ENCODE measurements at regions not wholly inside any gene's neighbourhood (a gene's known extent, or its start where the extent isn't known, plus 50 kb on each side); places are given as distances from the start of the nearest gene placed in this dataset.

DNA sequence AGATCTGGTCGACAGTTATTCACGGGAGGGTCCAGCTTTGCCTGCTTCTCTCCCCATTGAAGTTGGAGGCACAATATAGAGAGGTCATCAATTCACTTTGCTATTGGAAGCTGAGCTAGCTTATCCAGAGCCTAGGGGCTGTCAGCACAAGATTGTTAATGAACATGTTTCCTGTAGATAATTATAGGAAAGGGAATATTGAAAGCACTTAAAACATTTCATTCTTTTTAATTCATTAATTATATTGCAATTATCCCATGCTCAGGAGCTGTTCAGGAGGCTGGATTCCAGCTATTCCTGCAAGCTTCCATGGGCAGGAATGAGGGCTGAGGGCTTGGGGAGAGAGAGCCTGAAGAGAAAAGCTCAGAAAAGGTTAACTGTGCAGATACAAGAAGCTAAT is 153.1 kb upstream of the BRINP1 start:
- intact Hi-C loops (cut with DNase I) = no loop called here
- no peak for DNase-seq
- no peaks in the 10 kb centered on the region for H3K4me1 ChIP-seq
- H3K27ac ChIP-seq = no peak overlapping the region
- H3K36me3 ChIP-seq = no peaks in the 10 kb centered on the region
- H3K4me3 ChIP-seq = no peak overlapping the region
- no peaks in the 10 kb centered on the region for H3K9me3 ChIP-seq
- TF ChIP-seq CTCF (IDR thresholded peaks at IDR 0.05) (no peak), POLR2A (IDR thresholded peaks at IDR 0.05) (no peak)
- H3K27me3 ChIP-seq = no peaks in the 10 kb centered on the region
- ATAC-seq = no peak
- 86% methylated on average over 2 of the region's 2 CpGs for WGBS (ENCODE audit: insufficient coverage, low coverage, low lambda C conversion rate, missing lambda C conversion rate)

DNA sequence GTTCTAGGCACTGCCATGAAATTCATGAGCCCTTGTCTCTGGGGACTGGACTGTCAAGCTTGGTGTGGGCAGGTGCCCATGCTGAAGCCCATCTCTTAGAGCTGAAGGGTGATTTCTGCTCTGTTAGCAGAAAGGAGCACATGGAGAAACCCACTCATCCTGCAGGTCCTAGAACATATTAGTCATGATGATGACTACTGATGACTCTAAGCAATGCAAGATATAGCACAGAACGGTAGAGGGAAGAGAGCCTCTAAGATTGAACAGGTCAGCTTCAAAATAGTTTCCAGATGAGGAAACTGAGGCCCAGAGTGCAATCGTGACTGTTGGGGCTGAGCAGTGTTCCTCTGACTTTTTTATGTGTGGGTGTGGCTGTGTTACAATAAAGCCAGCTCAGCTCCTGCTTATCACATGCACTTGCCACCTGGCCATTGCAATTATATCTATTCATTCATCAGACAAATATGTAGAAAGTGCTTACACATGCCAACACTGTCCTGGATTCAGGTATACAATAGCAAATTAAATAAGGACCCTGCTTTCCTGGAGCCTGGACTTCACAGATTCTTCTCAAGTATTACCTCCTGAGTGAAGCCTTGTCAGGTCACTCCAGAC is 140.2 kb upstream of the BRINP1 start:
- H3K27me3 ChIP-seq = no peaks in the 10 kb centered on the region
- H3K27ac ChIP-seq = no peak overlapping the region
- DNase-seq = no peak
- TF ChIP-seq POLR2A (IDR thresholded peaks at IDR 0.05) = no peak
- no peak for TF ChIP-seq CTCF (IDR thresholded peaks at IDR 0.05)
- intact Hi-C loops (cut with DNase I) = no loop called here
- H3K4me3 ChIP-seq = no peak overlapping the region
- H3K9me3 ChIP-seq = no peaks in the 10 kb centered on the region
- no peaks in the 10 kb centered on the region for H3K4me1 ChIP-seq
- WGBS (ENCODE audit: insufficient coverage, low coverage, low lambda C conversion rate, missing lambda C conversion rate) = 20% methylated on average over 1 of the region's 2 CpGs
- H3K36me3 ChIP-seq = no peaks in the 10 kb centered on the region
- ATAC-seq = no peak

- WGBS (ENCODE audit: insufficient coverage, low coverage, low lambda C conversion rate, missing lambda C conversion rate) = 60% methylated on average over 3 of the region's 3 CpGs
- Histone ChIP-seq H3K27me3 (no peaks in the 10 kb centered on the region), H3K4me3 (no peak overlapping the region), H3K27ac (no peak overlapping the region), H3K4me1 (no peaks in the 10 kb centered on the region), H3K36me3 (no peaks in the 10 kb centered on the region), H3K9me3 (no peaks in the 10 kb centered on the region)
- intact Hi-C loops (cut with DNase I) = no loop called here
- no peak for TF ChIP-seq CTCF (IDR thresholded peaks at IDR 0.05)
- no peak for TF ChIP-seq POLR2A (IDR thresholded peaks at IDR 0.05)
- ATAC-seq (no peak), DNase-seq (no peak)
These were observed 132.1 kb upstream of the BRINP1 start for GRCh38 chr9:119501374-119501773.

DNA sequence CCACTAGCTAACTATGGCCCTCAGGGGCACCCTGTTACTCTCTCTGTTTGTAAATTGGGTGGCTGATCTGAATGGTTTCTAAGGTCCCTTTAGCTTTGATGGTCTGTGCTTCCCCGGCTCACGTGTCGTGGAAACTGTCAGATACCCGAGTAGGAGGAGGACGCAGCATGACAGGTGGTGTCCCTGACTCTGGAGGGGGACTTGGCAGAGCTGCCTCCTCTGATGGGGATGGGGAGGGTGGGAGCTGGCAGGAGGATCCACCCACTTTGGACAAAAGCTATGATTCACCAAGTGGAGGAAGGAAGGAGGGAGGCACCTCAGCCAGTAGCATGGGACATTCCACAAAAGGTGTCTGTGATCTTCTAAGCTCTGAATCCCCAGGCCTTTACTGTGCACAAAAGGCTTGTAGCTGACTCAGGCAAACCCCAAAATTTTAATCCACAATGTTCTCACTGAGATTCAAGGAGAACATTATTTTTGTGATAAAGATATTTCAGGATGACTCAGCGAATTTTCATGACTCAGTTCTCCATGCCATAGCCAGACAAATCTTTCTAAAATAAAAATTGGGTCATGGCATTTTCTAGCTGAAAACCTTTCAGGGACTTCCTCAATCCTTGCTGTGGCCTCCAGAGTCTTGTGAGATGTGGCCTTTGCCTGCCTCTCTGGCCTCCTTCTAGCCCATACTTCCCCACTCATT is 131.0 kb upstream of the BRINP1 start:
- WGBS (ENCODE audit: insufficient coverage, low coverage, low lambda C conversion rate, missing lambda C conversion rate) = 89% methylated on average over 2 of the region's 6 CpGs
- no peak for ATAC-seq
- Histone ChIP-seq H3K27ac (no peak overlapping the region), H3K4me3 (no peak overlapping the region), H3K36me3 (no peaks in the 10 kb centered on the region), H3K27me3 (no peaks in the 10 kb centered on the region), H3K9me3 (no peaks in the 10 kb centered on the region), H3K4me1 (no peaks in the 10 kb centered on the region)
- intact Hi-C loops (cut with DNase I) = no loop called here
- no peak for DNase-seq
- no peak for TF ChIP-seq POLR2A (IDR thresholded peaks at IDR 0.05)
- no peak for TF ChIP-seq CTCF (IDR thresholded peaks at IDR 0.05)
